Thyroid gland (tissue), 4 donors: ENCODE measurements at regions not wholly inside any gene's neighbourhood (a gene's known extent, or its start where the extent isn't known, plus 50 kb on each side); places are given as distances from the start of the nearest gene placed in this dataset.

ENCODE experiments used
- DNase-seq, 2 donors: peaks; one replicate each; pipeline ENCODE4 v3.0.0-alpha.2; 2019
- H3K27ac ChIP-seq, 3 donors: fragments of 200-600 bp; sonication (generic); 1 replicate in 2 of 3; 2 replicates in 1 of 3; pipeline ENCODE4 v1.5.1; 2016 to 2019; ENCODE audit warnings: mild to moderate bottlenecking in 1 of 3, moderate library complexity in 1 of 3
- H3K27me3 ChIP-seq: fragments of 200-600 bp; sonication (generic); one replicate; pipeline ENCODE4 v1.5.1; 2019
- H3K36me3 ChIP-seq, 2 donors: fragments of 200-600 bp; sonication (generic); one replicate each; pipeline ENCODE4 v1.5.1; 2016 to 2019
- H3K4me1 ChIP-seq, 2 donors: fragments of 200-600 bp; sonication (generic); one replicate each; pipeline ENCODE4 v1.5.1; 2017 to 2019
- H3K4me3 ChIP-seq, 3 donors: fragments of 200-600 bp; sonication (generic); replicated peaks in 1 of 3; 1 replicate in 2 of 3; 2 replicates in 1 of 3; pipeline ENCODE4 v1.5.1; 2016; ENCODE audit warnings: mild to moderate bottlenecking in 1 of 3
- H3K9me3 ChIP-seq: fragments of 200-600 bp; sonication (generic); one replicate; pipeline ENCODE4 v1.5.1; 2017
- CTCF ChIP-seq, 6 experiments: fragments of 200-600 bp in 3 of 6; fragments of 450-650 bp in 3 of 6; sonication (generic) in 3 of 6; IDR thresholded peaks; one replicate each; pipeline ENCODE4 v1.5.1; 2016 to 2019; ENCODE audit warnings: antibody characterized with exemption in 6 of 6, mild to moderate bottlenecking in 2 of 6, inconsistent platforms in 1 of 6, moderate library complexity in 1 of 6
- POLR2A ChIP-seq, 2 donors: fragments of 450-650 bp; IDR thresholded peaks; one replicate each; pipeline ENCODE4 v1.6.1; 2017; ENCODE audit warnings: antibody characterized with exemption in 2 of 2, mild to moderate bottlenecking in 2 of 2, moderate library complexity in 1 of 2
- WGBS, 2 donors: methylation state at CpG; one replicate each; pipeline ENCODE4 v1.1.5; 2017; 5-methylcytosine and 5-hydroxymethylcytosine counted together
- intact Hi-C: fragments of 100-400 bp; cut with DNase I; formaldehyde crosslinking; loops from one replicate; pipeline ENCODE4 v1.15.1; 2023

GRCh38 chr20:55774628-55775027, 230.7 kb downstream of the CBLN4 start:
- Histone ChIP-seq H3K4me1 (no peaks in the 10 kb centered on the region), H3K27ac (no peak overlapping the region), H3K36me3 (no peaks in the 10 kb centered on the region), H3K27me3 (no peaks in the 10 kb centered on the region), H3K9me3 (no peaks in the 10 kb centered on the region), H3K4me3 (no peak overlapping the region)
- peak; percentile 18 to 30 for DNase-seq
- no peak for TF ChIP-seq POLR2A (IDR thresholded peaks at IDR 0.05)
- intact Hi-C loops: no loop called here
- 37 to 54% methylated on average over 6 of the region's 6 CpGs for WGBS, 2 donors

GRCh38 chr20:55761797-55762196, 243.5 kb downstream of the CBLN4 start:
- Histone ChIP-seq H3K9me3 (no peaks in the 10 kb centered on the region), H3K4me1 (no peaks in the 10 kb centered on the region), H3K36me3 (no peaks in the 10 kb centered on the region), H3K27ac (no peak overlapping the region), H3K4me3 (no peak overlapping the region), H3K27me3 (no peaks in the 10 kb centered on the region)
- no peak for TF ChIP-seq CTCF (IDR thresholded peaks at IDR 0.05)
- TF ChIP-seq POLR2A (IDR thresholded peaks at IDR 0.05): no peak
- no peak for DNase-seq
- intact Hi-C loops: no loop called here

GRCh38 chr20:55761100-55761499, 244.2 kb downstream of the CBLN4 start:
- no peak for DNase-seq
- H3K9me3 ChIP-seq: no peaks in the 10 kb centered on the region
- no peaks in the 10 kb centered on the region for H3K27me3 ChIP-seq
- intact Hi-C loops: no loop called here
- H3K4me3 ChIP-seq: no peak overlapping the region
- WGBS, 2 donors: 62 to 73% methylated on average over 3 of the region's 3 CpGs
- H3K36me3 ChIP-seq: no peaks in the 10 kb centered on the region
- no peaks in the 10 kb centered on the region for H3K4me1 ChIP-seq
- H3K27ac ChIP-seq: no peak overlapping the region
- TF ChIP-seq POLR2A (IDR thresholded peaks at IDR 0.05): no peak
- no peak for TF ChIP-seq CTCF (IDR thresholded peaks at IDR 0.05)

- no peaks in the 10 kb centered on the region for H3K36me3 ChIP-seq
- DNase-seq: no peak
- no peak for TF ChIP-seq POLR2A (IDR thresholded peaks at IDR 0.05)
- TF ChIP-seq CTCF (IDR thresholded peaks at IDR 0.05): no peak
- 58 to 69% methylated on average over 3 of the region's 3 CpGs for WGBS, 2 donors
- H3K9me3 ChIP-seq: no peaks in the 10 kb centered on the region
- H3K27me3 ChIP-seq: no peaks in the 10 kb centered on the region
- no peak overlapping the region for H3K27ac ChIP-seq
- intact Hi-C loops: no loop called here
- H3K4me3 ChIP-seq: no peak overlapping the region
- no peaks in the 10 kb centered on the region for H3K4me1 ChIP-seq
Observed at GRCh38 chr20:55760586-55760985, 244.7 kb downstream of the CBLN4 start.

DNA sequence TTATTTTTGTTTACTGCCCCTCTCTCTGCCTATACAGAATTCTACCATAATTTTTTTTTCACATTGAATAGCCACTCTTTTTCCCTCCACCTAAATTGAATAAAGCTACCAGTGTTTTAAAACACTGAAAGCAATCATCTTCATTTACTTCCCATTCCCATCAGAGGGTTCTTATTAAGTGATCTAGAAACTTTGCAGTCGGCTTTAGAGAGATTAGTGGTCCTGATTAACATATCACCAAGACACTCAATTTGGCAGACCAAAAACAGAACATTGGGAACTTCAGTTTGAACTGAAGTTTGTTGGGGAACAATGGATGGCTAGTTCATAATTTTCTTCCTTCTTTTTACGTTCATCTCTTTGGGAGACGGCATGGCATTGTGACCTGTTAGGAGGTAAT, 249.5 kb downstream of the CBLN4 start:
- intact Hi-C loops: no loop called here
- no peaks in the 10 kb centered on the region for H3K9me3 ChIP-seq
- DNase-seq: no peak
- no peaks in the 10 kb centered on the region for H3K27me3 ChIP-seq
- no peak overlapping the region for H3K27ac ChIP-seq
- no peak for TF ChIP-seq CTCF (IDR thresholded peaks at IDR 0.05)
- TF ChIP-seq POLR2A (IDR thresholded peaks at IDR 0.05): no peak
- H3K36me3 ChIP-seq: no peaks in the 10 kb centered on the region
- H3K4me3 ChIP-seq: no peak overlapping the region
- no peaks in the 10 kb centered on the region for H3K4me1 ChIP-seq
- 74 to 76% methylated on average over 3 of the region's 3 CpGs for WGBS, 2 donors

DNA sequence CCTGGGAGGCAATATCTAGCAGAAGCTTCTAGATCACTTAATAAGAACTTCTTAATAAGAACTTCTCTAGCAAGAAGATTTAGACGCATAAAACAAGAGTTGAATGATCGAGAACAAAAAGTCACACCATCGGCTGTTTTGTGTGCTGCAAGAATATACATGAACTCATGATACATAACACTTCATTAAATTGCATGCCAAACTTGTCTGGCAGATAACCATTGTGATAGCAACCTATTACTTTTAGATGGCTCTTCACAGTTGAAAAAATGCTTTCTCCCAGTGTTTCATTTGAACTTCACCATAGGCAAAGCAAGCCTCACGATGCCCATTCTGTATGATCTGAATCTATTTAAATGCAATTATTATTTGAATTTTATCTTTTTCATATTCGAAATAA, 249.9 kb downstream of the CBLN4 start:
- no peak overlapping the region for H3K27ac ChIP-seq
- WGBS, 2 donors: 90 to 91% methylated on average over 5 of the region's 5 CpGs
- no peaks in the 10 kb centered on the region for H3K4me1 ChIP-seq
- no peak for TF ChIP-seq CTCF (IDR thresholded peaks at IDR 0.05)
- no peak overlapping the region for H3K4me3 ChIP-seq
- H3K9me3 ChIP-seq: no peaks in the 10 kb centered on the region
- intact Hi-C loops: no loop called here
- H3K36me3 ChIP-seq: no peaks in the 10 kb centered on the region
- no peaks in the 10 kb centered on the region for H3K27me3 ChIP-seq
- no peak for DNase-seq
